ENCODE measurements at regions not wholly inside any gene's neighbourhood (a gene's known extent, or its start where the extent isn't known, plus 50 kb on each side); places are given as distances from the start of the nearest gene placed in this dataset.

DNA sequence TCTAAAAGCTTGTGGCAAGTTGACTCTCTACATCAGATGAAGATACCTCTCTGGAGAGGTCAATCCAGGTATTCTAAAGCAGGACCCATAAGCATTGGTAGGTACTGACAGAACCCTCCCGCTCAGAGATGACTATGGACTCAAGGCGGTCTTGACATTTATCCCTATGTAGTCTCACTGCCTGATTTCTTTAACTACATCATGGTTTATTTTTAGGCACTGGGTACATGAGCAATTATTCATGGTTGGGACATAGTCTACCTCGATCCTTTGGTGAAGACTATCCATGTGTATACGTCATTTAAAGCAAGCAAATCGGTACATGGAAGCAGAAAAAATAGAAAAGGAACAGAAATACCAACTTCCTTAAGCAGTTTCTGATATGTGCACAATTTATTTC is 136.2 kb upstream of the TAB2 start:
- no peak for DNase-seq (ENCODE audit: low read depth, low spot score)

DNA sequence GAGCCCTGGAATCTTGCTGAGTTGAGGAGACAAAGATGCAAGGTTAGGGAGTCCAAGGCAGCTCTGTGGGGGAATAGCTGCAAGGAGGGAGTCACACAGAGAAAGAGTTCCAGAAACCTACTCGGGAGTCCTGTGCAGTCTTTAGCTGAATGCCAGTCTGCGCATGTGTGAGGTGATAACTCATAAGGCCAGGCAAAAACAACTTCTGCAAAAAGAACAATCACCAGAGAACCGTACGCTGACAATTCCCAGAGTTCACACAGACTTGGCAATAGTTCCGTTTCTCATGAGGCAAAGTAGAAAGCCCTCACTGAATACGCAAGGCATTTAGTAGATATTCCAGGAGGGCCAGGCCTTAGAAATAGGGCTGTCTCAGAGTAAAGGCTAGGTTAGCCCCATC is 135.2 kb upstream of the TAB2 start:
- no peak for DNase-seq (ENCODE audit: low read depth, low spot score)

DNA sequence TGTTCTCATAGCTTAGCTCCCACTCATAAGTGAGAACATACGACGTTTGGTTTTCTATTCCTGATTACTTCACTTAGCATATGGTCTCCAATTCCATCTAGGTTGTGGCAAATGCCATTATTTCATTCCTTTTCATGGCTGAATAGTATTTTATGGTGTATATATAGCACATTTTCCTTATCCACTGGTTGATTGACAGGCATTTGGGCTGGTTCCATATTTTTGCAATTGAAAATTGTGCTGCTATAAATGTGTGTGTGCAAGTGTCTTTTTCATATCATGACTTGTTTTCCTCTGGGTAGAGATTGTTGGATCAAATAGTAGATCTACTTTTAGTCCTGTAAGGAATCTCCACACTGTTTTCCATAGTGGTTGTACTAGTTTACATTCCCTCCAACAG is 133.0 kb upstream of the TAB2 start:
- DNase-seq (ENCODE audit: low read depth, low spot score) = no peak

DNA sequence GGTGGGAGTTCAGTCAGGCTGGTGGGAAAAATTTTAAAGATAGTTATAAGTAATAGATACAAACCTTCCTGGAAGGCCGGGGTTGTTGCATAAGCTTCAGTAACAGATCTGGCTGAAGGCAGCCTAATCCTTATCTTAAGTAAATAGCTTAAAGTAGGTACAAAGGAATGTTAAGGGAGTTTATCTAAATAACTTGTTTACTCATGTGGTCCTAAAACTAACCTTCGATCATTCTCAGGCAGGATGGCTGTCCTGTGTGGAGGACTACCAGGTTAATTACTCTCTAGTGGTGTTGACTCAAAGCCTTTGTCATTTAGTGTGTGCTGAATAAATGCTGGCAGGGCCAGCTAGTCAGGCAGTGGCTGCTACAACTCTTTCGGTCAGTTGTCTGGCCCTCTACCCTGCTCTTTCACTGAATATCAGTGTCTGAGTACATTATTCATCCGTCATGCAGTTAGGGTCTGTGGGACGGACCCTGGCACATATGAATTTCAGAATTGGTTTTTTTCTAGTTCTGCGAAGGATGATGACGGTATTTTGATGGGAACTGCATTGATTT is 131.6 kb upstream of the TAB2 start:
- DNase-seq (ENCODE audit: low read depth, low spot score) = no peak

DNA sequence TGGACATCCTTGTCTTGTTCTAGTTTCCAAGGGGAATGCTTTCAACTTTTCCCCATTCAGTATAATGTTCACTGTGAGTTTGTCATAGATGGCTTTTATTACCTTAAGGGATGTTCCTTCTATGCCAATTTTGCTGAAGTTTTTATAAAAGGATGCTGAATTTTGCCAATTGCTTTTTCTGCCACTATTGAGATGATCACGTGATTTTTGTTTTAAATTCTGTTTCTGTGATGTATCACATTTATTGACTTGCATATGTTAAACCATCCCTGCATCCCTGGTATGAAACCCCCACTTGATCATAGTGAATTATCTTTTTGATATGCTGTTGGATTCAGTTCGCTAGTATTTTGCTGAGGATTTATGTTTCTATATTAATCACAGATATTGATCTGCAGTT is 130.6 kb upstream of the TAB2 start:
- DNase-seq (ENCODE audit: low read depth, low spot score) = no peak

DNA sequence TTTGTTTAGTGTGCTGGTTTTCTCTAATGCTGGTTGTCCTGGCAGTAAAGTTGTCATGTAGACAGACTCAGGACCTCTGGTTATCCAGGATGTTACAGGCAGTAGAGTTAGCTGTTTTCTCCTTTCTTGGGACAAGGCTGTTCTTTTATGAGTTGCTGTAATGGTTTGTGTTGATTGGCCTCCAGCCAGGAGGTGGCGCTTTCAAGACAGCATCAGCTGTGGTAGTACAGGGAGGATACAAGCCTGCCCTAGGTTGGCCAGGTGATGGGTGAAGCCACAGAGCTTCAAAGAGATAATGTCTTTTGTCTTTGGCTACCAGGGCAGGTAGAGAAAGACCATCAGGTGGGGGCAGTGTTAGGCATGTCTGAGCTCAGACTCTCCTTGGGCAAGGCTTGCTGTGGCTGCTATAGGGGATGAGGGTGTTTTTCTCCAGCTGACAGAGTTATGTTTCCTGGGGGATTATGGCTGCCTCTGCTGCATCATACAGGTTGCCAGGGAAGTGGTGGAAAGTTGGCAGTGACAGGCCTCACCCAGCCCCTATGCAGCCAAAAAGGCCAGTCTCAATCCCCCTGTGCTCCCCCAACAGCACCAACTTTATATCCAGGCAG is 127.2 kb upstream of the TAB2 start:
- peak; percentile 16 for DNase-seq (ENCODE audit: low read depth, low spot score)

DNA sequence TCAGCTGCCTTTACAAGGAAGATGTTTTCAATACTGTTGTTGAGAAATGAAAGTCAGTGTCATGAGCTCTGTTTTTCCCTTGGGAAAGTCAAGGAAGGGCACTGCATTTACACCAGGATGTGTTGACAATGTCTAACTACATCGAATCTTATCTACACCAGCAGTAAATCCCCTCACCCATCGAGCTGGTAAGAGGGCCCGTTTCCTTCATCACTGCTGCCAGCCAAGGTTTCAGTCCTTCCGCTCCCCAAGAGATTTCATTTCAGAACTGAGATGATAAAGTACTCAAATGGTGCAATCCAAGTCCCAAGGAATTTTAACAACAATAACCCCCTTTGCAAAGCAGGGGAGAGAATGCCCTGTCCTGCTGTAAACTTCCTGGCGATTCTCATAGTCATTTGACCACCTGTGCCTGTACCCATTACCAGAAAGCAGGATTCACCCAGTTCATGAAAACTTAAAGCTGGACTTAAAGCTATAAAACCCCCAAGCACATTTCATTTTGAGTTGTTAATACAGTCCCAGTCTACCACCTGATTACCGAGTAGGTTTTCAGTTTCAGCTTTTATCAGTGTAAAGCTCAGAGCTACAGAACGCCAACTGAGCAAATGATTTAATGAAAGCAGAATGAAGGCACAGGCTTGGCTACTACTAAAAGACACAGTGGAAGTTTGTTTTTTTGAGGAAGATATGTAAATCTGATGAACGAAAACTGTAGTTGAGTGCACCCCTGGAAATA is 122.5 kb upstream of the TAB2 start:
- DNase-seq (ENCODE audit: low read depth, low spot score) = no peak

DNA sequence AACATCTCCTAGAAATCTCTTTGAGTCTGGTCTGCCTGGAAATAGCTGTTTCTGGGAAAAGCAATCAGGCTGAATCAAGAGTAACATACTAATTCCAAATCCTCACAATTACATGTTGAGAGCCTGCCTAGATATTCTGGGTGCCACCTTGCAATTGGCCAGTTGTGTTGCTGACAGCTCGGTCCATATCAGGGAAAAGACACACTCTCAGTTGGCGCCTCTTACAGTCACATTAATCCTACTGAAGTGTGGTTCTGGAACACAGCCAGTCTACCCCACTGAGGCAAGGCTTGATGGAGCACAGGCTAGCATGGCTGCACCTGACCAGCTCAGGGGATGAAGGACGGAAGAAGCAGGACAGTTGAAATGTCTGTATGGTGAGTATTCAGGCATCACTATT is 121.4 kb upstream of the TAB2 start:
- DNase-seq (ENCODE audit: low read depth, low spot score) = no peak

DNA sequence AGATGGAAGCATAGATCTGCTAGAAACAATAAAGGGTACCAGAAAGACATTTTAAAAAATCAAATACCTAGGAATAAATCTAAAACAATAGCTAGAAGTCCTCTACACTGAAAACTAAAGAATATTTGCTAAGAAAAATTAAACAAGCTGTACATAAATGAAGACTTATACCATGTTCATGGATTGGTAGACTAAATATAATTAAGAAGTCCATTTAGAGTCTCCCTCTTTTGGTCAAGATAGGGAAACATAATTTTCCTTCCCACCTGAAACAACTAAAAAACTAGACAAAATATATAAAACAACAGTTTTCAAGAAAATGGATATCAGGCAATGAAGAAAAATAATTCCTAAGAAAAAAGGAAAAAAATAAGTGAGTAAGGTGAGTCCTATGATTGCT is 120.0 kb upstream of the TAB2 start:
- DNase-seq (ENCODE audit: low read depth, low spot score) = no peak

DNA sequence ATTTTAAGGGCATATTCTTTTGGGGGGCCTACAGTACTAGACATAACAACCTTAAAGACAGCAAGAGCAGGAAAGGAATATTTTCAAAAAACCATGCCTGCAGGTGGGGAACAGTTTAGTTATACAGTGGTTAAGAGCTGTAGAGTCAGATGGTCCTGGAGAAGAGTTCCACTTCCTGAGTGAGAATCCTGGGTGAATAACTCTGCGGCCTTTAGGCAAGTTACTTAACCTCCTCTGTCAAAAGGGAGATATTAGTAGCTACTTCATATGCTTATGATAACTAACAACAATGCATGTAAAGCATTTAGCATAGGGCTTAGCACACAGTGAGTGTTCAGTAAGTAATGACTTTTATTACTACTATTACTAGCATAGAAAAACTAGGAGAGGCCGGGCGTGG is 119.2 kb upstream of the TAB2 start:
- DNase-seq (ENCODE audit: low read depth, low spot score) = no peak

DNA sequence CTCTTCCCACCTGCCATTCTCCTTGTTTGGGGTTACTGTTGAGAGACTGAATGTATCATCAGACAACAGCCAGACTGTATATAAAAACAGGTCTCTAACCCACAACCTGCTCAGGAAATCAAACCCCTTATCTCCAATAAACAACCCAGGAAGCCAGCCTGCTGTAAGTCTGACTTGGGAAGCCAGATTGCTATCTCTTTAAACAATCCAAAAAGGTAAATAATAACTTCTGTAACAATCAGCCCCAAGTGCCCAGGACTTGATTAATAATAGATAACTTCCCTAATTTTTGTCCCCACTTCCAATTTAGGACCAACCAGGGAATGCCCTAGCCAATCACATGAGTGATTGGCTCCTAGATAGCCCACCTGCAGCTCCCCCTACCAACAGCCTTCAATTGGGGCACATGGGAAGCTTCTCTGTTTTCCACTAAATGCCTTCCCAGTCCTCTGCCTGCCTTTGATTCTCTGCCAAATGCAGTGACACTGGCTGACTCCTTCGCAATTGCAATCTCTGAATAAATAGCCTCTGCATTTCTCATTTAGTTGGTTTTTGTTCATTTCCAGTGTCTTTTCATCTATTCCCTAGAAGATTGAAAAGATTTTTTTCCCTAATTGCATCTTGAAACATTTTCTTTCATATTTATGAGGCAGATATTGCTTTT is 117.1 kb upstream of the TAB2 start:
- no peak for DNase-seq (ENCODE audit: low read depth, low spot score)

DNA sequence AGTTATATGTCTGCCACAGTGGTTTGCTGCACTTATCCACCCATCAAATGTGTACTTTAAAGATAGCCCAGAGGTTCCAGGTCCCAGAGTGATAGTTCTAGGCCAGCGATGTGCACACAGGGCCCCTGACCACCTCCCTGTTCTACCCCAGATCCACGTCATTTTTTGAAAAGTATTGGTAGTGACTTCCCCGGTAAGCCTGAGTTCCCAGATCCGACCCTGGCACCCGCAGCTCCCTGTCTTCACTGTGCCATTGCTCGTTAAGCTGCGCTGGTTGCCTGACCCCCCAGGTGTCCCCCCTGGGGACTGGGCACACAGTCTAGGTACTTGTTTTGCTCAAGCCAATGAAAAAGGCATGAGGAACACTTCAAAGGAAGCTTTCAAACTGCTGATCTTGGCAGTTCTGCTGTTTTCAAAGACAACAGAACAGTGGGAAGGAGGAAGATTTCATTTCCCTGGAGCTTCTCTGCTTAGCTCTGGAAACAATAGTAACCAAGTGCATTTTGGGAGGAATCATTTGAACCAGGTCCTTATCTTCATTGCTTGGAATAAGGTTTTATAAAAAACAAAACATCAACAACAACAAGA is 116.3 kb upstream of the TAB2 start:
- DNase-seq (ENCODE audit: low read depth, low spot score) = no peak

DNA sequence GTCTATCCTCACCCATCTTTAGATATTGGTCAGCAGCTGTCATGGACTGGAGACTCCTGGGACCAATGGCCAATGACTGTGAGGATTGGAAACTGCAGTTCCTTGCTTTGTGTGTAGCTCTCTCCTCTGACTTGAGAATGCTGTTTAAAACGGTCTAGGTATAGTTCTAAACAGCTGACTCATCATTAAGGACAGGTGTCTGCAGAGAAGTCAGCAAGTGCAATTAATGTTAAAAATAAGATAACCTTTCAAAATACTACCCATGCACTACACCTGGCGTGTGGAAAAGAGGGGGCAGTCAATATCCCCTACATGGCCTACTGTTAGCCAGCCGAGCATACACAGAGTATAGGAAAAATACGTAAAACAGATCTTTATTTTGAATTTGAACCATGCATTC is 115.4 kb upstream of the TAB2 start:
- DNase-seq (ENCODE audit: low read depth, low spot score) = no peak

DNA sequence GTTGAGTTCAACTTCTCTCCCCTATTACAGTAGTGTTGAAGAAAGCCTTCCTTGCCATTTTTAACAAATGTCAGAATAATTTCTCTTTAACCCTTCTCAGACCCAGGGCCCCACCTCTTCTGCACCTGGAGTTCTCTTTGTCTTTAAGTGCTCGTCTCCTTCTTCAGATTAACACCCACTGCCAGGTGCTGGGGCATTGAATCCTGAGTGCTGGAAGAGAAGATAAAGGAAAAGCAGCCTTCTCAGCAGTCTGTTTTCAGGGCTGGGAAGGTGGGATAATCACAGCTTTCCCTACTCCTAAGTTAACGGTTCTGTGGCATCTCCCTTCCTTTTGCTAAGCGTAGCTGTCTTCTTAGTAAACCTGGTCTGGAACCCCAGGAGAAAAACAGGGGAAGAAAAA is 114.6 kb upstream of the TAB2 start:
- no peak for DNase-seq (ENCODE audit: low read depth, low spot score)

DNA sequence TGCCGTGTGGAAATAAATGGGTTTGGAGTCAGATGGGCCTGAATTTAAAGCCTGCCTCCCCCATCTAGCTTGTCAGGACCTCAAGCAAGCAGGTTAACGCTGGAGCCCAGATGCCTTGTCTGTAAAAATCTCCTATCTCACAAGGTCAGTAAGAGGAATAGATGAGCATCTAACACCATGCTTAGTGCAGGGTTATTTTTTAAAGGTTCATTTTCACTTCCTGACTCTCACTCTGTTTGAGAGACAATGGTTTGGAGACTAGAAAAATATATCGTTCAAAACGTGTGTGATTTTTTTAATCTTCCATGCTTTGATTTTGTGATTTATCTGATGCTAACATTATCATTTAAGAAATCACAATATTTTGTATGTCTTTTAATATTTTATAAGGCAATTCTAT is 114.0 kb upstream of the TAB2 start:
- DNase-seq (ENCODE audit: low read depth, low spot score) = no peak

DNA sequence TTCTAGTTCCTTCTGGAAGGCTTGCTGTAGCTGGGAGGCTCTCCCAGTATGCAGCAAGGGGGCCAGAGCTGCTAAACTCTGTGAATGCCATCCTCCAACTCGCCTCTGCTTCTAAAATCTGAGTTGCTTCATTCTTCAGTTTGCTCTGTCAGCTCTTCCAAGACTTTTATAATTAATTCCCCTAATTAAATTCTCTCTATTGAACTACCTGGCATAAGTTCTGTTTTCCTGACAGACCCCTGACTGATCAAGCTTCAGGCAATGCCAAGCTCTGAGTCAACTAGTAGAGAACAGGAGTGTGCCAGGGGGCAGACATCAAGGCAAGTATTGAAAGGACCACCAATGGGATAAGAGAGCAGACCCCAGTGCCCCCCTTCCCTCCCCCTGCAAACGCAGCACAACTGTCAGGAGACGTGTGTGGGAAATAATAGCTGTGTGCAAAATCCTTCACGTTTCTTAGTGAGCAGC is 109.3 kb upstream of the TAB2 start:
- no peak for DNase-seq (ENCODE audit: low read depth, low spot score)

DNA sequence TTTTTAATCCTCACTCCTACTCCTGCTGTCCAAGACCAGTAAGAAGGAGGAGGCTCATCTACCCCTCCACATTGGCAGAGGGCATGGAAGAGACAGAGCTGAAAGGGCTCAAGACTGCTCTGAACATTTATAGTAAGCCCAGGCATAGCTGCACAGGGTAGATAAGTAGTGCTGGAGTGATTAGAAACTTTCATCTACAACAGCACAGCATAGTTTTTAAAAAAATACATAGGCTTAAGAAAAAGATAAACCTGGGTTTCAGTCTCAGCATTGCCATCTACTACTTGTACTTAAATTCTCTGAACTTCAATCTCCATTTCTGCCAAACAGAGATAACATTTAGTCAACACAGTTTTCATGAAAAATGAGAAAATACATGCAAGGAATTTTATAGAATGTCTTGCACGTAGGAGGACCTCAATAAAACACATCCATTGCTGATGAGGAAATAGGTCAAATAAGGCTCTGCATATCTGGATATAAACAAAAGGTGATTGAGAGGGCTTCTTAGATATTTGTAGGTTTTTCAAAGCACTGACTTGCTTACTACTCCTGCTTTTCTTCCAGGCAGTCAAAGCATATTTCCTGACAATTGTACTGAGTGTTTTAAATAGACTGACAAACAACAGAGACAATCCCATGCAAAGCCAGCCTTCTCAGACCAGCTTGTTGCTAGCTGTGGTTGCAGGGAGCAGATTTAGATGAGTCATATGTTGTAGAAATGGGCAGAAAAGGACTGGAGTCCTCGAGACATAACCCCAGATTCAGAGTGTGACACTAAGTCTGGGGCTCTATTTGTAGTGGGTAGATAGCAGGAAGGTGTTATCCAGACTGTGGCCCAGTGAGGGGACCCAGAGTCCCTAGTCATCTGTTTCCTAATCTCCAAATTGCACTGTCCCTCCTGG is 107.4 kb upstream of the TAB2 start:
- DNase-seq (ENCODE audit: low read depth, low spot score) = no peak

DNA sequence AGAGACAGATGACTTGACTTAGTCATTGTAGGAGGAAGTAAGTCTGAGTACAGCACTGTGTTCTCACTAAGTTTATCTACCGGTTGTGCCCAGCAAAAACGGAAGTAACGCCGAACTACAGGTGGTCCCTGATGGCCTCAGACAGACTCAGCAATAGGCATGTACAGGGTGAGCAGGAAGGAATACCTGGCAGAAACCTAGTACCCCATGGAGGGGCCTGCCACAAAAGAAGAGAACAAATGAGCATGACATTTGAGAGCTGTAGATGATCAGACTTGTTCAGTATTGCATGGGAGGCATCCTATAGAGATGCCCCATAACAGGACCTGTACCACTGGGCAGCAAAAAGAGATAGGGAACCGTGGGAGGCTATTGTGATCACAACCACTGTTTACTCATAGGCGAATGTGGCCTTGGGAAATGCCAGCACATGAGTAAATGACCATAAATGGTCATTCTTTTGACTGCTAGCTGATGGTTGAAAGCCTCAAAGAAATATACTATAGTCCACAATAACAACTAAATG is 106.4 kb upstream of the TAB2 start:
- DNase-seq (ENCODE audit: low read depth, low spot score) = no peak

DNA sequence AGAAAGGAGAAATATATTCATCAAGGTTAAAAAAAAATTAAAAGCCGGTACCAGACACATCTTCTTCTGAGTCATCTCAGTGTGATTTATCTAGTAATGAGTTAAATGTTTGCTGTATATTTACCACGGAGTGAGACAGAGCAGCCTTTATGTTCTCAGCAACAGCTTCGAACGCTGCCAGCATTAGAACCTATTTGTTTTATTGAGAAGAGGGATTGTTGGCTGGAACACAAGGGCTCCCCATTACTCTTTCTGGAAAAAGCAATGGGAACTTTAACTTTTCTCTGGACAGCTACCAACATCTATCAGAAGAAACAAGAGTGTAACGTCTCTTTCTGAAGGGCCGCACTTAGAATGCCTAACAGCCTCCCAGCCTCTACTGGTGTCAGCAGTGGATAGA is 105.3 kb upstream of the TAB2 start:
- no peak for DNase-seq (ENCODE audit: low read depth, low spot score)

DNA sequence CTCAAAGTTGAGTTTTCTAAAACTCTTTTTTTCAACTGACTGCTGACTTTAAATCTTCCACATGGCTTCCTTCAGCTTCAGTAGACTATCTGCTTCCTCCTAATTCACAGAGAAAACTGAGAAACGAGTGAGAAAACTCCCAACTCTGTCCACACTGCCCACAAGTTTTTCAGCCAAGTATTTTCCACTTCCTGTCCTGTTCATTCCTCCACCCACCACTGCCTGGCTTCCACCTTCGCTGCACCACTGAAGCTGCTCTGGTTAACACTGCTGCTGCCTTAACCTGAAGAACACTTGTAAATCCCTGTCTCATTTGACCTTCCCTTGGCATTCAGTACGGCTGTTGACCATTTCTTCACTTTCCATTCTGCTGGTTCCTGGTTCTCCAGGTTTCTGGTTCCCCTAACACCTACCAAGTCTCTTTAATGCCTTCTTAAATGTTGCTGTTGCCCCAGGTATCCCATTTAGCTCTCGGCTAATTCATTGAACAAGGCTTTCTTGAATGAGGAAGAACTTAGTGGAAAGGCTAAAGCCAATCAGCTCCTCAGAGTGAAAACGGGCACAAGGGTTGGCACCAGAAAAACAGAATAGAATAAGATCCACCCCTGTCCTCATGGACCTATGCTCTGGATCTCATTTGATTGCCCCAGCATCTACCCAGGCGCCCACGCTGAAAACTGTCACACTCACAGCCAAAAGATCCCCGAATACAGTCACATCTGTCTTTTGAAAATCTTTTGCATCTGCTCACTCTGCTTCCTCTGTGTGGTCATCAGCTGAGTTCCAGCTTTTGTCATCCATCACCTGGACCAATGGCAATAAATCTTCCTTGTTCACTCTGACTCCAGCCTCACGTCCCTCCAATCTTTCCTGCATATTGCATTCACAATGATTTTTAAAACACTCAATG is 104.4 kb upstream of the TAB2 start:
- DNase-seq (ENCODE audit: low read depth, low spot score) = no peak
